ENCODE measurements at regions not wholly inside any gene's neighbourhood (a gene's known extent, or its start where the extent isn't known, plus 50 kb on each side); places are given as distances from the start of the nearest gene placed in this dataset.

DNA sequence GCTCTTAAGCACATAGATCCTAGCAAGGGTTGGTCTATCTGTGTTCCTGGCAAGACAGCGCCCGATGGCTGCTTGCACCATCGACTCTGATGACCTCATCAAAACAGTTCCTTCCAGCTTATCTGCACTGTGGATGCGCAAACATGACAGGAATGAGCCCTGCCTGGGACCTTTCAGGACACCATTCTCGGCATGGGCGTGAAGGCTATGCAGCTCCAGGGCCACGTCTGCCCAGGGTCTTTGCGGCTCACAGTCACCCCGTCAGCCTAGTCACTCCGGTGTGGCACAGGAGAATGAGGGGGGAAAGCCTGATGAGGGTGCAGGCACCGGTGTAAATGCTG, 147.8 kb upstream of the TWIST2 start:
- H3K4me3 ChIP-seq (ENCODE audit: low read length), result no peak overlapping the region
- DNase-seq (ENCODE audit: low read depth), result peak; percentile 61
- TF ChIP-seq, protein P1, sequence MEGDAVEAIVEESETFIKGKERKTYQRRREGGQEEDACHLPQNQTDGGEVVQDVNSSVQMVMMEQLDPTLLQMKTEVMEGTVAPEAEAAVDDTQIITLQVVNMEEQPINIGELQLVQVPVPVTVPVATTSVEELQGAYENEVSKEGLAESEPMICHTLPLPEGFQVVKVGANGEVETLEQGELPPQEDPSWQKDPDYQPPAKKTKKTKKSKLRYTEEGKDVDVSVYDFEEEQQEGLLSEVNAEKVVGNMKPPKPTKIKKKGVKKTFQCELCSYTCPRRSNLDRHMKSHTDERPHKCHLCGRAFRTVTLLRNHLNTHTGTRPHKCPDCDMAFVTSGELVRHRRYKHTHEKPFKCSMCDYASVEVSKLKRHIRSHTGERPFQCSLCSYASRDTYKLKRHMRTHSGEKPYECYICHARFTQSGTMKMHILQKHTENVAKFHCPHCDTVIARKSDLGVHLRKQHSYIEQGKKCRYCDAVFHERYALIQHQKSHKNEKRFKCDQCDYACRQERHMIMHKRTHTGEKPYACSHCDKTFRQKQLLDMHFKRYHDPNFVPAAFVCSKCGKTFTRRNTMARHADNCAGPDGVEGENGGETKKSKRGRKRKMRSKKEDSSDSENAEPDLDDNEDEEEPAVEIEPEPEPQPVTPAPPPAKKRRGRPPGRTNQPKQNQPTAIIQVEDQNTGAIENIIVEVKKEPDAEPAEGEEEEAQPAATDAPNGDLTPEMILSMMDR (conservative IDR thresholded peaks at IDR 0.05; ENCODE audit: low read length), result no peak

DNA sequence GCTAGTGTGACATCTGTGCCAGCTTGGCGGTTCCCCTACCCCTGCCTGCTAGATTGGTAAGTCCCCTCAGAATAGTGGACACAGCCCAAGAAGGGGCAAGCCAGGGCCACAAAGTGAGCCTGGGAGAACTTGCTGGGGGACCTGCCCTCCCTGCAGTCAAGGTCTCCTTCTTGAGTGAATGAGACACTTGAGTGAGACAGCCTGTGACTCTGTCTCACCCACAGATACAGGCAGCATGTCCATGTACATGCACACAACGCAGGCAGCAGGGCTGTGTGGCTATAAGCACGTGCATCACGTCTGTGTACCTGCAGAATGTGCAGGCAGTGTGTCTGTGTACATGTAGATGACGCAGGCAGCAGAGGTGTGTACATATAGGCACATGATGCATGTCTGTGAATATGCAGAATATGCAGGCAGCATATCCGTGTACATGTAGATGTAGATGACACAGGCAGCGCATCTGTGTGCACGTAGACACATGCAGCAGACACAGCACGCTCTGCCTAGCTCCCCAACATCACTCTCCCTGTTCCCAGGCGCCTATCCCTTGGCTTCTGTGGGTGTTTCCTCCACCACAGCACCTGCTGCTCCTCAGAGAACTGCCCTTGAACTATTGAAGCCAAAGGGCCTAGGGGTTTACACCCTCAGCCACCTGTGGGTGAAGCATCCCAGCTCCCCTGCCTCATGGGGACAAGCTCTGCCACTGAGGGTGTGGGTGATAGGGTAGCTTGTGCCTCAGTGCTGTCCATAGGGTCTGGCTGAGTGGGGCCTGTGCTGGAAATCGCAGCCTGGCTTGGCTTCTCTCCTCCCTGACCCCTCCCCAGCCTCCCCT, 147.2 kb upstream of the TWIST2 start:
- H3K4me3 ChIP-seq (ENCODE audit: low read length), result no peak overlapping the region
- TF ChIP-seq, protein P1 (conservative IDR thresholded peaks at IDR 0.05; ENCODE audit: low read length), result no peak
- DNase-seq (ENCODE audit: low read depth), result no peak

DNA sequence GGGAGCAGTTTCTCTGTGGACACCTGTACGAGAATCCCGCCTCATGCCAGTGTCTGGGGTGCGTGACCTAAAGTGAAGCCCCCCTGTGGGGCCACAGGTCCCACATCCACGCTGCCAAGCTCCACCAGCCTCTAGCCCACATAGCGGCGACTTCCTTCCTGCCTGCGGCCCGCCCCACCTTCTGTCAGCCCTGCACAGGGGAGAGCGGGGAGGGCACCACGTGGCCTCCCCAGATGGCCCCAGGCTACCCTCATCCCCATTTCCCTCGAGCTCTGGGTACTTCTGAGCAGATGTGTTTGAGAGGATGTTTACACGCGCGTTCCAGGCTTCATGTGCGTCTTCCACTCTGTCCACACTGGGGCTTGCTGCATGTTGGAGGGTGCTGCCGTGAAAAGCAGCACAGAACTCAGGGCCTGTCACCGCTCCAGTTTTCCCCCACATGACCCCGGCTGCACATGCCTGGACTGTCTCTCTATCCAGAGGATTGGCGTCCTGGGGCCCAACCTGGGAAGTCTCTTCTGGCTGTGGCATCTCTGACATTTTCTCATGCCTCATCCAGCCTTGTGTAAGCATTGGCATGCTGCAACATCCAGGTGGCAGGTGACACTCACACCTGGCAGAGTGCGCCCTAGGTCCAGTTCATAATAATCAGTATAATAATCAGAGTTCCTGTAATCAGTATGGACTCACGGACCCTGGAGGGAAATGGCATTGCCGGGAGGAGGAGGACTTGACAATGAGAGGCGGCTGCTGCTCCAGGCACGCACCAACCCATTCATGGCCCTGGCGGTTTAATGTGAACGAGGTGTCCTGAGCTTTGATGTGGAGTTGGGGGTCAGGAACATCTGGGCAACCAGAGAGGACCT, 146.3 kb upstream of the TWIST2 start:
- TF ChIP-seq, protein P1 (conservative IDR thresholded peaks at IDR 0.05; ENCODE audit: low read length), result no peak
- no peak for DNase-seq (ENCODE audit: low read depth)

GRCh38 chr2:238702276-238703052, 145.4 kb upstream of the TWIST2 start:
- TF ChIP-seq, protein P1 (conservative IDR thresholded peaks at IDR 0.05; ENCODE audit: low read length), result no peak
- no peak for DNase-seq (ENCODE audit: low read depth)
- no peak overlapping the region for H3K4me3 ChIP-seq (ENCODE audit: low read length)

More for the DNA sequence above, 146.3 kb upstream of the TWIST2 start:
- H3K4me3 ChIP-seq (ENCODE audit: low read length), result no peak overlapping the region

GRCh38 chr2:238703053-238703415, 144.9 kb upstream of the TWIST2 start:
- no peak overlapping the region for H3K4me3 ChIP-seq (ENCODE audit: low read length)
- no peak for DNase-seq (ENCODE audit: low read depth)
- TF ChIP-seq, protein P1 (conservative IDR thresholded peaks at IDR 0.05; ENCODE audit: low read length), result no peak

DNA sequence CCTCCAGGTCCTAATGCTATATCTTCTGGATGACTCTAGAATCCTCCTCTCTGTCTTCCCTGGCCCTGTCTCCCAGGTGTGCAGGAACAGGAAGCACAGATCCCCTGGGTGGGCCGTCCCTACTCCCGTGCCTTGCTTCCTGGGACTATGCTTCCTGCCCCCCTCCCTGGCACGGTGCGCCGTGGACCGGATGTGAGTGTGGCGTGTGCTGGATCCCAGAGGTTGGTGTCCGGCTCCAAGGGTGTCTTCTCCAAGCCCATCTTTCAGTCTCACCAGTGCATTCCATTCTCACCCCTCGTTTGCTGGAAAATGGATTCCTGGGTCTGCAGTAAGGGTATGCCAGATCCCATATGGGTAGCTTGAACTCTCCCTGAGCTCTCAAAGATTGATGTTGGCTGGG, 144.4 kb upstream of the TWIST2 start:
- no peak overlapping the region for H3K4me3 ChIP-seq (ENCODE audit: low read length)
- DNase-seq (ENCODE audit: low read depth), result no peak
- TF ChIP-seq, protein P1 (conservative IDR thresholded peaks at IDR 0.05; ENCODE audit: low read length), result no peak

Data from AG10803 (cell line).